HG03045 (cell line): ENCODE measurements at regions not wholly inside any gene's neighbourhood (a gene's known extent, or its start where the extent isn't known, plus 50 kb on each side); places are given as distances from the start of the nearest gene placed in this dataset.
A peak's percentile ranks its signal among the peaks of the same experiment; 100 is the strongest.
"Not testable (repeated sequence)": the region's sequence is repeated elsewhere in the genome, so short reads cannot be mapped to it uniquely, and the experiment has no call there.

Source experiments
- ATAC-seq: cut with Tn5 transposase; IDR thresholded peaks from one replicate; pipeline ENCODE4 v1.9.1; 2021; ENCODE audit warnings: mild to moderate bottlenecking, moderate library complexity; ENCODE audit not compliant: unreplicated experiment

DNA sequence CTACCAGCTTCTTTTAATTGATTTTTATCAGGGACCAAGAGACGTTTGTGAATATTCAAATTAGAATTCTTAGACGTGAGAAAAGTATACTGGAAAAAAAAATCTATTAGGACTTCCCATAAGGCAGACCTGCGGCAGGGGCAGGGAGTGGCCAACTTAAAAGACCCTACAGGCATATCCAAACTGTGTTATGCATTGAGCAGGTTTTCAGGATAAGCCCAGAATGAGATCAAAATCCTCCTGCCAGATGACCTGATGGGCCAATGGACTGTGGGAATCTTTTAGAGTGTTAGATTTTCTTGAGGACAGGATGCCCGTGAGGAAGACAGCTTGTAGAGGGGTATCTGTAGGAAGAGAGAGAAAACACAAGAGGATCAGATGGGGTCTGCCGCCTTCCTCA is 391.5 kb downstream of the CD83 start:
- no peak for ATAC-seq

DNA sequence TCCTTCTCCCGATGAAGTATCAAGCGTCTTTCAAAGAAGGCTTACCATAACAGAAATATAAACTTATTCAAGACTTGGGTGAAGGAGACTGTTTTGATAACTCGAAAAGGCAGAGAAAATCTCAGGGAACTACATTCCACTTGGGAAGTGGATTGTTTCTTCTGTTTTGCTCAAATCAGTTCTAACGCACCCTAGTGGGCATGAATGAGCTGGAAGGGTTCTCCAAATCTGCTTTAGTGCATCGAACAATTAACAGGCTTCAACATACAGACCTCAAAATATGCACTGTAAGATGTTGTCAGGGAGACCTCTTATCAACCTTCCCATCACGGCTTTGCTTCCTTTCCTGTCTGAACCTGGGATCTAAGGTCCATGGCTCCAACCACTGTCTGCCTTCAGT is 392.5 kb downstream of the CD83 start:
- ATAC-seq: no peak

DNA sequence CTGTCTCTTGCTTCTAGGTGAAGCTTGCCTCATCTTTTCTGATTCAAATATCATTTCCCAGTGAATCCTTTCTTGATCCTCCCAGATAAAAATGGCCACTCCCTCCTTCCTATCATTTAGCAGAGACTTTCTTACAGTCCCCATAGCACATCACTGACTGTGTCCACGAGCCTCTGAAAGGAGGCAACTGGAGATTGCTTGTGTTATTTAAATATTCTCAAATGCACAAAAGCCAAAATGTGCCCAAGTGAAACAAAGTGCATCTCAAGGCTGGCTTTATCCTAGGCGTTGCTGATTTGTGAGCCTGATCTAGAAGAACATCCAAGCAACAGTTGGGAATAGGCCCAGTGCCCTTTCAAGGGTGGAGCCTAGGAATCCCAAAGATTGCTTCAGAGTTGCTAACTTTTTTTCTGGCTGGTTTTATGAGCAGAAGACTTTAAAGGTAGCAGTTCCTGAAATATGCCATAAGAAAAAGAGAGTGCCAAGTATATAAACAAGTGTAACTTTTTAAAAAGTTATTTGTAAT is 393.6 kb downstream of the CD83 start:
- no peak for ATAC-seq

DNA sequence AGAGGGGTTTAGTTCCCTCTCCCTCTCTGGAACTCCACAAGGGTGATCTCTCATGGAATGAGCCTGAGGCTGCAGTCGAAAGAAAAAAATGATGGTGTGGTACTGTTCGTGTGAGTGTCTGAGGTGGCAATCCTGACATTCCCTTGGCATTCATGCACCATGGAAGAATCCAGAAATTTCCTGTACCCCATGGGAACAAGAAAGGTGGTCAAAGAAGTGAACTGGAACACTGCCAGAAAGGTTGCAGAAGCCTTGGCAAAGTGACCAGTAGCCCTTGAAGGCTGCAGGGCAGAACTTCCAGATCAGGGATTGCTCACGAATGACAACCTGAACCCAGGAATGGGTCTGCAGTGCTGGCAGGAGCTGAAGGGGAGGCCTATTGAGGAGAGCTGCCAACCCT is 394.7 kb downstream of the CD83 start:
- no peak for ATAC-seq

DNA sequence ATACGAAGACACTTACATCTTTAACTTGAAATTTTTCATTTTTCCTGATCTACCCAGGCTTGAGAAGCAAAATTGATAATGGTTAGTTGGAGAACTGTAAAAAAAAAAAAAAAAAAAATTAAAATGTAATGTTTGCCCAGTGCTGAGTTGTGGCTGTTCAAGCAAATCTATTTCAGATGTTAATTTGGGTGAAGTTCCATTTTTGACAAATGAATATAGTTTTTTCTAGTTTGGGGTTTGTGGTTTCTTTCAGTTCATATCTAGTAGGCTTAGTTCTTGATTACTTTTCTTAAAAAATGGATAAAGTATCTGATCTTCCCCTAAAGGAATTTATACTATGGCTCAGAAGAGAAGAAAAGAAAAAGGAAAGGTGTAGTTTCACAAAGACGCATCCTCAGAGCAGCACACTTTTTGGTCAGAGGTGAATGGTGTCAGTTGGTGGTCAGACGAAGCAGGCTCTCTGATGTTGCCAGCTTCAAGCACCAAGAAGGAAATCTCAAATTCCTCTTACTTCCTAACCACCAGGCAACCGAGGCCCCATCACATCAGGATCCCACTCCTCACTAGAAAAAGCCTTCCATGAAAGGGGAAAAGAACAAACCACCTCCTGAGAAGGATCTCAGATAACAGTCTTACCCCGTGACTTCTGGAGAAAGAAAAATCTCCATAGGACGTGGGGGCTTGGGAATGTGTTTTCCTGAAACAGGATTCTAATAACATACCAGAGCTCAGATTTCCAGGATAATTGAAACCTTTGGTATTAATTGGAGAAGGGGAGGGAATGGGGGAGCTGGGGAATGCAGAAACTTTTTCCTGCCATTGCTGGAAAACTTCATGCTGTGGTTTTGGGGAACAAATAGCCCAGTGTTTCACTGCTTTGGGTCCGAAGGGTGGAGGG is 396.2 kb downstream of the CD83 start:
- ATAC-seq: no peak

DNA sequence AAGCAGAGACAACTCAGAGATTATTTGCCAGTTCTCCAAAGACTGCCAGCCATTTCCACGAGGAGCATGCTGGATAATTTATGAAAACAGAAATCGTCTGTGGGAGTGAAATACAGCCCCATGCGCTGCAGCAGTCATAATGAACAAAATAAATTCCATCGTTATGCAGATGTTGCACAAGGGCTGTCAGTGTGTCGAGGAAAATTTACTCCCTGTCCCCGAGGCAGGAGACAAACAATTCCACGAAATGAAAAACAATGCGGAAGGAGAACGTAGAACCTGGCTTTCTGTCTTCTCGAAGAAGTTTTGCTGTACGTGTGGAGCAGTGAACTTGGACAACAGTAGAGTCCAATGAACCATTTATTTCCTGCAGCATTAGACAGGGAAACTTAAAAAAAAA is 399.4 kb downstream of the CD83 start:
- ATAC-seq: no peak

DNA sequence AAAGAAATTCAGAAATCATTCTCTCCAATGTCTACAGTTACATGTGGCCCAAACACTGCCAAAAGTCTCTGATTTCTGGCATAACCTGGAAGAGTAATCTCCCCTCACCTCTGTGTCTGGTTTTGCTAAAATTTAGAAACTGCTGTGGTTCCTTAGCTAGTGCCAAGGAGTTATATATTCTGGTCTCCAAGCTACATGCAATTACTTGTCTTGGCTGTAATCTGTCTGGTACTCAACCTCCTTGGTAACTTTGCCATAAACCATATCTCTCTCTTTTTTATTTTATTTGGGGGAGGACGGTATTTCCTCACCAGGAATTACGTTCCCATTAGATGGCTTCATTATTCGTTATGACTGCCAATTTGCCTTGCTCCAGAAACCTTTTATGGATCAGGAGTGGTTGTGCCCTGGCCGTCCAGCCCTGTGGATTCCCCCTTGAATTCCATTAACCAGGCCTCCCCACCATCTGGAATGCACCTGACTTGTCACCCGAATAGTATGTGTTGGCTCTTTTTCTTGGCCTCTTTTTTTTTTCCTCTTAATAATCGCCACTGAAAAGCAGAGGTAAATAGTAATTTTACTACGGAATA is 400.0 kb downstream of the CD83 start:
- no peak for ATAC-seq

DNA sequence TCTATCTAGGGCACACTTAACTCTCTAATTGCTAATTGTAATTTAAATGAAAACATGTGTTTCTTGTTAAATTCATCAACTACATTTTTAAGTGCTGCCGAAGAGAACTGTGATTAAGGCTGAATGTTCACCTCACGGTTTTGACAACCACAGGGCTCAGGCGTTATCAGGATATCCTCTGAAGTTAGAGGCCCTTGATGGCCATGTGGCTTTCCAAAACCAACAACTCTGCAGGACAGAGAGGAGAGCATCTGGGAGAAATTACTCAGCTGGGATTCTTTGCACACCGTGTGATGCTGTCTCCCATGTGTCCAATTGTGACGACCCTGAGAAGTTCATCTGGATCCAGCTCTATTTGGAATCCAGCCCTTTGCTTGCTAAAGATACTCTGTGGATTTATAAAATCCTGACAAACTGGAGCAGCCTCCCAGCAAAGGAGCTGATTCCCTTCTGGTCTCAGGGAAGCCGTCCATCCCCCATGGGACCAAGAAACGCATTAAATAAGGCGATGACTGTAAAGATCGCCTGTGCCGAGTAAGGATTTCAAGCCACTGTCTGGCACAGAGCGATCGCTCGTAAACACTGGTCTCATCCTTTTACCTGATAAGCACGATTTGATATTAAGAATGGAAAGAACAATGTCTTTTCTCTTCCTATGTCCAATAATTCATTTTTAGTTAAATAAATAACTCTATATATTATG is 401.1 kb downstream of the CD83 start:
- ATAC-seq: no peak

DNA sequence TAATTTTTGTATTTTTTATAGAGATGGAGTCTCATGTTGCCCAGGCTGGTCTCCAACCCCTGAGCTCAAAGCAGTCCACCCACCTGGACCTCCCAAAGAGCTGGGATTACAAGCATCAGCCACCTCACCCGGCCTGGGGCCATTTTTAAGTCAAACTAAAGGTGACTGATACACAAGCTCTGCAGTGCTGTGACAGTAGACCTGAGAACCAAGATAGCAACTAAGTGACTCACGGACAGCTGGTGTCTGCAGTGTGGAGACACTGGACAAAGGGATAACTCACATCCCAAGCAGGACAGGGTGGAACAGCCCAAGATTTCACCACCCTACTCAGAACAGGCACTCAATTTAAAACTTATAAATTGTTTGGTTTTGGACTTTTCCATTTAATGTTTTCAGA is 402.5 kb downstream of the CD83 start:
- ATAC-seq: no peak

DNA sequence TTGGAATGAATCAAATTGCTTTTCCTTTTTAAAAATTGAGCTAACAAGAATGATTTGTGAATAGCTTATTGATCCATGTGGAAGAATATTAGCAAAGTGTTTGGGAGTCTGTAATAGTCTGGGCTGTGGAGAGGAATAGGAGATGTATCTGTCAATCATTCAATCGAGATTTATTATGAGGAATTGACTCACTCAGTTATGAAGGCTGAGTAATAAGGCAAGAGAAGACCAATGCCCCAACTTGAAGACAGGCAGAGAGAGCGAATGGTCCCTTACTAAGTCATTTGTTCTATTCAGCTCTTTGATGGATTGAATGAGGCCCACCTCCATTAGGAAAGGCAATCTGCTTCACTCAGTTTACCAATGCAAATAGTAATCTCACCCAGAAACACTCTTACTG is 403.0 kb downstream of the CD83 start:
- ATAC-seq: no peak

DNA sequence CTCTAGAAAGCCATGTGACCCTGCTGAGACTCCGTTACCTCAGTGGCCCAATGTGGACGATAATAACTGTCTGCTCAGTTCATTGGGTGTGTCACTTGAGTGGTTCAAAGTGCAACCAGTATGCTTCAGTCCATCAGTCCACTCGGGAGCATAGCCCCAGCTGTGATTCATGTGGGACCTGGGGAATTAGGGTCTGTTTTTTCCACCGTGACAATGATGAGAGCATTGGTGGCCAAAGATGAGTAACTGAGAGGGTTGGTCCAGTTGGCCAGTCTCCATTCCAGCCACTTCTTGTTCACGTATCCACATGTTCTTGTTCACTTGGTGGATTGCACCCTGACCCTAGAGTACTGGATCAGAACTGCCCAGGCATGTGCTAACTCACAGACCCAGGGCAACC is 403.6 kb downstream of the CD83 start:
- ATAC-seq: no peak

DNA sequence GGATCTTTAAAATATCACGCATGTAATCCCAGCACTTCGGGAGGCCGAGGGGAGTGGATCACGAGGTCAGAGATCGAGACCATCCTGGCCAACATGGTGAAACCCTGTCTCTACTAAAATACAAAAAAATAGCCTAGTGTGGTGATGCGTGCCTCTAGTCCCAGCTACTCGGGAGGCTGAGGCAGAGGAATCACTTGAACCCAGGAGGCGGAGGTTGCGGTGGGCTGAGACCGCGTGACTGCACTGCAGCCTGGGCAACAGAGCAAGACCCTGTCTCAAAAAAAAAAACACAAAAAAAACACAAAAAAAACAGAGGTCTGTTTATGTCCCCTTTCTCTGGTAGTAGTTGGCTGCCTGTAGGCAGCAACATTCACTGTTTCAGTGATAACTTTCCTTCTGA is 404.3 kb downstream of the CD83 start:
- not testable (repeated sequence) for ATAC-seq

DNA sequence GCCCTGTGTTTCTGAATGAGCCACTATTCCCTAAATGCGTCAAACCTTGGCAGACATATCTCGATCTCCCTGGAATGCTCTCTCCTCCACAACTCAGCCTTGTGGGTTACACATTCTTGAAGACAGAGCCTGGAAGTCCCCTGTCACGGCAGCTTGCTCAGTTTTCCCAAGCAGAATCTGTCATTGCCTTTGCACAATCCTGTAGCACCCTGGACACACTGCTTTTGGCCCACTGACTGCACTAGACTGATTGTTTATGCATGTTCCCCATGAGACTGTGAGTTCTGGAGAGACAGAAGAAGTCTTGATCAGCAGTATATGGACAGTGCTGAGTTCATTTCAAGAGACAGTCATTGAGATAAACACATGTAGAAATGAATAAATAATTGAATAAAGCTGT is 406.7 kb downstream of the CD83 start:
- ATAC-seq: no peak

DNA sequence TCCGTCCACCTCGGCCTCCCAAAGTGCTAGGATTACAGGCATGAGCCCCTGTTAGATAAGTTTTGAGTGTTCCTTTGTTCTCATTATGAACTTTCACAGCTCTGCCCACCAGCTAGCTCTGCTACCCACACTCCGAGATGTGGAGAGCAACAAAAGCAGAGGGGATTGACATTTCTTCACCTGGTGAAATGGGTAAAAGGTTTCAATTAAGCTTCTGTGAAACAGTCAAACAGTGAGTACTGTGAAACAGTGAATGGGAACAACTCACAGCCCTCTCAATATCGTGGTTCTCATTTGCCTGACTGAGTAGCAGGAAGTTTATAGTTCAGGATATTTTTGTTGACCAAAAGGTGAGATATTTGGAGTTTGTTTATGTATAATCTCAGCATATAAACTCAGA is 412.8 kb downstream of the CD83 start:
- no peak for ATAC-seq

DNA sequence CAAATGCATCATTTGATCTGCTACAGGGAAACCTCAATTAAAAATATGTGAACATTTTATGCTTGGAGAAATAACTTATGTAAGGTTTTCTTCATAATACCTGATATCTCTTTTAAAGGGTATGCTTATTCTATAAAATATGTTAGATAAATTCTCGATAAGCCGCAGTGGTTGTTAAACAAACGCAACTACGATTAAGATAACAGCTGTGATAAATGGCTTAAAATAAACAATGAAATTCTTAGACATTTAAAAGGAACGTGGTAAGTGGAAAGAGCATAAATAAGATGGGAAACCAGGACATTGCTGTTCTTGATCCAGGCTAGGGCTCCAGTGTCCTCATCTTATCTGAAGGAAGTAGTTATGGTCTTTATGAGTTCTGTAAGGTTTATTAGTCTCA is 415.9 kb downstream of the CD83 start:
- no peak for ATAC-seq

DNA sequence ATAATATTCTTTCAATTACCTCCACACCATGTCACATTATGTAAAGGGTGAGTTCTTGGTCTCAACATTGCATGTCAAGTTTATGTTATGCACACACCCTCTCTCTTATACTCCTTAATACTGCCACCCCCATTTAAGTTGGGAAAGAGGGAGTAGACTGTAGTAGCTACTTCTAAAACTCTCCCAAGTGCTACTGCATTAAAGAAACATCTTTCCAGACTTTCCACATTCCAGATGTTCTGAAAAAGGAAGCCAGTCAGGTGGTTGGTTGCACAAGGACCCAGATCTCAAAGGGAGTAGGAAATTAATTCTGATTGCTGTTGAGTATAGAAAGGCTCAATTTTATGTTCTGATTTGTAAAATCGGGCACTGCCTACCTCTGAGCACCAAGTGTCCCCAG is 419.5 kb downstream of the CD83 start:
- no peak for ATAC-seq

DNA sequence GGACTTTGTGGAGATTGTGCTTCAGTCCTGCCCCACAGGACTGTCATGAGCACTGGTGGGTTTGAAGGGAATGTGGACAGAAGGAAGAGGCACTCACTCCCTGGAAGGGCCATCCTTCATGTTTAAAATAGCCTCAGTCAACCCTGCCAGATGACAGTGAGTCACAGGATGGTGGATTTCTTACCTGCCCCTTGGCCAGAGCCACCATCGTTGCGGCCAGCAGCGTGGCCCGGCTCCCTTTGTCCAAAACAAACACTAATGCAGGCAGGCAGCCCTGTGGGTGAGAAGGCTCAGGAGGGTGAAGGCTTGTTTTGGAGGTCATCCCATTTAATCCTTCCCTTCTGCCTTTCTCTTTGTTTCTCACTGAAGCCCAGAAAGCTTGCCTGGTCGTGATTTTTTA is 422.7 kb downstream of the CD83 start:
- no peak for ATAC-seq

DNA sequence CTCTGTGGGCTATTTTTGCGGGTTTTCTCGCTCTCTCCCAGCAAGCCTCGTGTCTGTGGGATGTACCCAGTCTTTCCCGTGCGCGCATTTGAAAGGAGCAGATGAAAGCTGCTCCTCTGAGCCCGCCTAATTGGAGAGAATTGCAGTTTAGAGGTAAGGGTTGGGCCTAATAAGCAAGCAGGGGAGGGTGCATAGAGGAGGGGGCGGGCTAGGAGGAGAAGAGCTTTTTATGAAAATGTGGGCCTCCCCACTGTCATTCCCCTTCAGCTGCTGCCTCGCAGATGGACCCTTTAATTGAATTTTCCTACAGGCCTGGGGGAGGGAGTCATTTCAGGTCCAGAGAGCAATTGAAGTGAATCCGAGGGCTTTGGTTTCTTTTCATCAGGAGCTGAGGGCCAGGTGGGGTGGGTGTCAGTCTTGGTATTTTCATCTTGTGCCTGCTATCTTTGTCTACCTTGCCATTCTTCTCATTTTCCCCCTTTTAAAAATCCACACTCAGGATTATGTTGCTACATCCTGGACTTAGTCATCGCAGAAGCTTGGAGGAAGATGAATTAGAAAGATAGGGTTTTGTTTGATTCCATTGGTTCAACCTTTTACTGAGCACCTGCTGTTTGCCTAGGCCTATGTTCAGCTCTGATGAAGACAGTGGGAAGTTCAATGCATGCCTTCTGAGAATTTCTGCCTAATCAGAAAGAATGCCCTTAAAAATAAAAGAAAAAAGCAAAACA is 423.4 kb downstream of the CD83 start:
- no peak for ATAC-seq

DNA sequence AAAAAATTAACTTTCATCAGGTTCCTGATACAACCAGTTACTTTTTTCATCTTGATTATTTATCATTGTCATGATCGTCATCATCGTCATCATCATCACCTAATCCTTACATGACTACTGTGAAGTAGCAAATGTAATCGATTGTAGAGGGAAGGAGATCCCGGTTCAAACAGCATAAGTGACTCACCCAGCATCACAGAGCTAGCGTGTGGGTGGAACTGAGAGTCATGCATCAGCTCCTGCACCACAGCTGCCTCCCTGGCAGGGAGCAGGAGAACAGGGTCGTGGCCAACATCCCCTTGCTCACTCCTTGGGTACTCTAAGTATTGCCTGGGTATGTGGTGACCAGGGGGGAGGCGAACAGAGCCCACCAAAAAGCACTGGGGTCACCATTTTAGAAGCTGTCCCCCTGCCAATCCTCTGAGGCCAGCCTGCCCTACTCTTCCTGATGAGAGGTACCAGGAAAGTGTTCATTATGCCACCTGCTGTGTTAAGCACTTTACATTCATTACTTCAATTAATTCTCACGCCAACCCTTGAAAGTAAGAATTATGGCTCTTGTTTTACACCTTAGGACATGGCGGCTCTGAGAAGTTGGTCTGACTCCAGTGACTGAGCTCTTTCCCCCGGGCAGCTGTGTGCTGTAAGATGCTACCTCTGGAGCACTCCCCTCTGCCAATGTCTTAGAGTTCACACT is 425.2 kb downstream of the CD83 start:
- ATAC-seq: peak; percentile 57

DNA sequence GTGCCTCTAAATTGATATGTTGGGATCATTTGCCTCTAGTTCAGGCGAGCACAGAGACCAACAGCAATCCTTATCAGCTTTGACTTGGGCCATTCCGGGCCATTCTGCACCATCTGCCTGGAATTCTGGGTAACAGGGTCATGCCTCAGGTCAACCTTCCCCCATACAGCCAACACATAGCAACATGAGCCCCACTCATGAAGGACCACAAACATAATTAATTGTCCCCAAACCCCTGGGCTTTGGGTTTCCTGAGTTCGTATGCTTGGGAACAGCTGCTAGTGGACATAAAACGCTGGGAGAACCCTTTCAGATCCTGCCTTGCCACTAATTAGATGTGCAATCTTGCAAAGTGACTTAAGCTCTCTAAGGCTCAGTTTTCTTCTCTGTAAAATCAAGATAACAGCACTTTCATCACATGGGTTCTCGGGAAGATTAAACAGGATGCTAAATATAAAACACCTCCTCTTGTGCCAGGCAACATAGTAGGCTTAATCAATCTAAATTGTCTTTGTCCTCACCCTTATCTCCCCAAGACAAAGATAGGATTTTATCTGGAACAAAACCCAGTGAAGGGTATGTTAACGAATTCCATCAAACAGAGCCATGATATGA is 426.5 kb downstream of the CD83 start:
- no peak for ATAC-seq
